ENCODE measurements at regions not wholly inside any gene's neighbourhood (a gene's known extent, or its start where the extent isn't known, plus 50 kb on each side); places are given as distances from the start of the nearest gene placed in this dataset.

GRCh38 chr13:31864307-31864706 is 125.0 kb downstream of the RXFP2 start:
- no peak overlapping the region for H2AFZ ChIP-seq (ENCODE audit: low read depth)
- no peaks in the 10 kb centered on the region for H3K79me2 ChIP-seq (ENCODE audit: insufficient read depth)
- H3K27ac ChIP-seq (ENCODE audit: low read depth in 2 of 2, low read length in 1 of 2) = peak overlapping the region in 1 of 2 experiments; percentile 95; a peak in 1 of 4 replicates
- H3K4me2 ChIP-seq = no peak overlapping the region
- ChIA-PET POLR2A (no interaction called here), CTCF (no interaction called here)
- WGBS (ENCODE audit: low lambda C conversion rate) = 78% methylated on average over 2 of the region's 2 CpGs
- no peaks in the 10 kb centered on the region for H3K36me3 ChIP-seq (replicated peaks in 1 of 2; ENCODE audit: control insufficient read depth in 1 of 2, insufficient read depth in 2 of 2, low read length in 1 of 2)
- TF ChIP-seq FOXJ3 (CRISPR knock-in tag; IDR thresholded peaks at IDR 0.05) = no peak
- no peak for TF ChIP-seq NRF1 (IDR thresholded peaks at IDR 0.05; ENCODE audit: low read depth, low read length)
- TF ChIP-seq FOXM1 (IDR thresholded peaks at IDR 0.05; ENCODE audit: low read depth) = no peak
- TF ChIP-seq RCOR1 (IDR thresholded peaks at IDR 0.05; ENCODE audit: low read length) = no peak
- TF ChIP-seq MXI1 (IDR thresholded peaks at IDR 0.05; ENCODE audit: low read depth, low read length) = no peak
- H3K27me3 ChIP-seq (ENCODE audit: insufficient read depth) = no peaks in the 10 kb centered on the region
- no peaks in the 10 kb centered on the region for H3K9me2 ChIP-seq
- H3K4me3 ChIP-seq (ENCODE audit: low read depth in 2 of 2, low read length in 1 of 2) = no peak overlapping the region
- peaks cover 0 to 23% of the 10 kb centered on the region in 2 experiments; a peak in 2 of 4 replicates for H3K4me1 ChIP-seq (ENCODE audit: control insufficient read depth in 1 of 2, insufficient read depth in 2 of 2, low read depth in 1 of 2, low read length in 1 of 2)
- no peaks in the 10 kb centered on the region for H3F3A ChIP-seq (replicated peaks; ENCODE audit: insufficient read depth)
- no peaks in the 10 kb centered on the region for H4K20me1 ChIP-seq (ENCODE audit: insufficient read depth)
- no peak overlapping the region for H3K9ac ChIP-seq
- no peaks in the 10 kb centered on the region for H3K9me3 ChIP-seq
- DNase-seq = no peak

DNA sequence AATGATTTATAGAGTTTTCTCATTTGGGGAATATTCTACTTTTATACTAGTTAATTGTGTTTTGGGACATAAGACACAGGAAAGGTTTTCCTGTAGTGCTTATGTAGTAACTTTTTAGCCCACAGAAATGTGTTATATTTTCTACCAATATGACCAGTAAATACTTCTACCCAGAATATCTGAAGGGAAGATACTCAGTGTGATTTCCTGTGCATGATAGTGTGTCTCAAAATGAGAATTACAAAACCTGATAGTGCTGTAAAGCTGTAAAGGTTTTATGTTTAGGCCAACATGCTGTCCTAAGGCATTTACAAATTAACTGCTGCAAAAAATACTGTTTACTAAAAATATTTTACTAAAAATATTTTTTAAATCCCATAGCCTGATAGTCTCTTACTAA is 126.8 kb downstream of the RXFP2 start:
- no peak overlapping the region for H3K4me2 ChIP-seq
- no peaks in the 10 kb centered on the region for H4K20me1 ChIP-seq (ENCODE audit: insufficient read depth)
- no peaks in the 10 kb centered on the region for H3K27me3 ChIP-seq (ENCODE audit: insufficient read depth)
- H3K4me3 ChIP-seq (ENCODE audit: low read depth in 2 of 2, low read length in 1 of 2) = no peak overlapping the region
- DNase-seq = no peak
- H3K9me3 ChIP-seq = no peaks in the 10 kb centered on the region
- no peaks in the 10 kb centered on the region for H3K9me2 ChIP-seq
- H3K9ac ChIP-seq = no peak overlapping the region
- ChIA-PET POLR2A (no interaction called here), CTCF (interaction anchor here (1.6 kb wide), 1 partner anchor 44 kb away, joined by 6 read pairs; no protein-coding TSS in a partner anchor)
- H3F3A ChIP-seq (replicated peaks; ENCODE audit: insufficient read depth) = no peaks in the 10 kb centered on the region
- H2AFZ ChIP-seq (ENCODE audit: low read depth) = 0 out of 2 replicates have a peak overlapping the region, but pooled peaks have one; percentile 21
- no peaks in the 10 kb centered on the region for H3K79me2 ChIP-seq (ENCODE audit: insufficient read depth)
- peak overlapping the region in 1 of 2 experiments; percentile 95; a peak in 1 of 4 replicates for H3K27ac ChIP-seq (ENCODE audit: low read depth in 2 of 2, low read length in 1 of 2)
- TF ChIP-seq TAF1 (IDR thresholded peaks at IDR 0.05; ENCODE audit: borderline replicate concordance, low read depth, low read length) (no peak), SIN3A (IDR thresholded peaks at IDR 0.05; ENCODE audit: borderline replicate concordance, low read depth, low read length) (no peak), EZH2phosphoT487 (IDR thresholded peaks at IDR 0.05; ENCODE audit: borderline replicate concordance, low read depth) (no peak), CHD2 (IDR thresholded peaks at IDR 0.05; ENCODE audit: low read length, partially characterized antibody) (no peak), ELF1 (IDR thresholded peaks at IDR 0.05) (no peak), PBX3 (IDR thresholded peaks at IDR 0.05) (no peak), USF2 (IDR thresholded peaks at IDR 0.05; ENCODE audit: borderline replicate concordance, low read depth, low read length) (no peak), REST (IDR thresholded peaks at IDR 0.05; ENCODE audit: low read depth, low read length) (no peak)
- TF ChIP-seq, protein P1, sequence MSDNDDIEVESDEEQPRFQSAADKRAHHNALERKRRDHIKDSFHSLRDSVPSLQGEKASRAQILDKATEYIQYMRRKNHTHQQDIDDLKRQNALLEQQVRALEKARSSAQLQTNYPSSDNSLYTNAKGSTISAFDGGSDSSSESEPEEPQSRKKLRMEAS (IDR thresholded peaks at IDR 0.05; ENCODE audit: low read depth) = no peak
- TF ChIP-seq, protein P2, sequence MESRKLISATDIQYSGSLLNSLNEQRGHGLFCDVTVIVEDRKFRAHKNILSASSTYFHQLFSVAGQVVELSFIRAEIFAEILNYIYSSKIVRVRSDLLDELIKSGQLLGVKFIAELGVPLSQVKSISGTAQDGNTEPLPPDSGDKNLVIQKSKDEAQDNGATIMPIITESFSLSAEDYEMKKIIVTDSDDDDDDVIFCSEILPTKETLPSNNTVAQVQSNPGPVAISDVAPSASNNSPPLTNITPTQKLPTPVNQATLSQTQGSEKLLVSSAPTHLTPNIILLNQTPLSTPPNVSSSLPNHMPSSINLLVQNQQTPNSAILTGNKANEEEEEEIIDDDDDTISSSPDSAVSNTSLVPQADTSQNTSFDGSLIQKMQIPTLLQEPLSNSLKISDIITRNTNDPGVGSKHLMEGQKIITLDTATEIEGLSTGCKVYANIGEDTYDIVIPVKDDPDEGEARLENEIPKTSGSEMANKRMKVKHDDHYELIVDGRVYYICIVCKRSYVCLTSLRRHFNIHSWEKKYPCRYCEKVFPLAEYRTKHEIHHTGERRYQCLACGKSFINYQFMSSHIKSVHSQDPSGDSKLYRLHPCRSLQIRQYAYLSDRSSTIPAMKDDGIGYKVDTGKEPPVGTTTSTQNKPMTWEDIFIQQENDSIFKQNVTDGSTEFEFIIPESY (IDR thresholded peaks at IDR 0.05; ENCODE audit: borderline replicate concordance, low read depth) = no peak
- TF ChIP-seq, protein P3, sequence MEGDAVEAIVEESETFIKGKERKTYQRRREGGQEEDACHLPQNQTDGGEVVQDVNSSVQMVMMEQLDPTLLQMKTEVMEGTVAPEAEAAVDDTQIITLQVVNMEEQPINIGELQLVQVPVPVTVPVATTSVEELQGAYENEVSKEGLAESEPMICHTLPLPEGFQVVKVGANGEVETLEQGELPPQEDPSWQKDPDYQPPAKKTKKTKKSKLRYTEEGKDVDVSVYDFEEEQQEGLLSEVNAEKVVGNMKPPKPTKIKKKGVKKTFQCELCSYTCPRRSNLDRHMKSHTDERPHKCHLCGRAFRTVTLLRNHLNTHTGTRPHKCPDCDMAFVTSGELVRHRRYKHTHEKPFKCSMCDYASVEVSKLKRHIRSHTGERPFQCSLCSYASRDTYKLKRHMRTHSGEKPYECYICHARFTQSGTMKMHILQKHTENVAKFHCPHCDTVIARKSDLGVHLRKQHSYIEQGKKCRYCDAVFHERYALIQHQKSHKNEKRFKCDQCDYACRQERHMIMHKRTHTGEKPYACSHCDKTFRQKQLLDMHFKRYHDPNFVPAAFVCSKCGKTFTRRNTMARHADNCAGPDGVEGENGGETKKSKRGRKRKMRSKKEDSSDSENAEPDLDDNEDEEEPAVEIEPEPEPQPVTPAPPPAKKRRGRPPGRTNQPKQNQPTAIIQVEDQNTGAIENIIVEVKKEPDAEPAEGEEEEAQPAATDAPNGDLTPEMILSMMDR (IDR thresholded peaks at IDR 0.05) = no peak
- H3K36me3 ChIP-seq (replicated peaks in 1 of 2; ENCODE audit: control insufficient read depth in 1 of 2, insufficient read depth in 2 of 2, low read length in 1 of 2) = no peaks in the 10 kb centered on the region
- peaks cover 0 to 12% of the 10 kb centered on the region in 2 experiments; a peak in 2 of 4 replicates for H3K4me1 ChIP-seq (ENCODE audit: control insufficient read depth in 1 of 2, insufficient read depth in 2 of 2, low read depth in 1 of 2, low read length in 1 of 2)
